Endothelial cell of umbilical vein (primary cell): ENCODE measurements at regions not wholly inside any gene's neighbourhood (a gene's known extent, or its start where the extent isn't known, plus 50 kb on each side); places are given as distances from the start of the nearest gene placed in this dataset.
"Not testable (repeated sequence)": the region's sequence is repeated elsewhere in the genome, so short reads cannot be mapped to it uniquely, and the experiment has no call there.

Source experiments
- BruUV-seq: library from RNA; stranded (reverse); fragments of 400-500 nt; replicated peaks from 2 replicates; lab custom pipeline; 2021; lab: Mats Ljungman, UMichigan
- CTCF ChIA-PET: fragments of 300-600, 350-600 bp; sonication (Branson Sonifier 250); formaldehyde crosslinking; loops from one replicate; lab custom pipeline; 2021; ENCODE audit warnings: antibody characterized with exemption, inconsistent platforms; lab: Charles Lee
- POLR2A ChIA-PET: fragments of 300-600, 350-600 bp; sonication (Branson Sonifier 250); formaldehyde crosslinking; loops from one replicate; lab custom pipeline; 2021; ENCODE audit warnings: antibody characterized with exemption, inconsistent platforms; lab: Charles Lee
- DNase-seq: peaks from one replicate; pipeline ENCODE4 v3.0.0-alpha.2; 2011; ENCODE audit warnings: low read depth, low spot score
- FAIRE-seq: peaks from 2 replicates; lab custom pipeline; 2011; peaks lifted over from hg19 to GRCh38; lab: Jason Lieb, UNC
- H2AFZ ChIP-seq: 2 replicates; pipeline ENCODE4 v1.6.0; 2012; ENCODE audit warnings: low read depth, low read length, control low read depth, inconsistent platforms
- H3K27ac ChIP-seq: 2 replicates; pipeline ENCODE4 v1.5.1; 2011; ENCODE audit warnings: low read depth, mild to moderate bottlenecking, control low read depth, low read length, moderate library complexity; ENCODE audit not compliant: insufficient read depth
- H3K27me3 ChIP-seq, 2 experiments: 2 replicates each; pipeline versions ENCODE4 v1.6.0 to v1.6.1; 2011; ENCODE audit warnings: low read length in 2 of 2, mixed read lengths in 1 of 2; ENCODE audit not compliant: control insufficient read depth in 2 of 2, insufficient read depth in 2 of 2
- H3K36me3 ChIP-seq, 2 experiments: 2 replicates in 1 of 2; 3 replicates in 1 of 2; pipeline ENCODE4 v1.5.1; 2011; ENCODE audit warnings: low read length in 2 of 2, mild to moderate bottlenecking in 1 of 2, moderate library complexity in 1 of 2; ENCODE audit not compliant: control insufficient read depth in 2 of 2, insufficient read depth in 2 of 2; ENCODE audit errors: extremely low read depth in 1 of 2
- H3K4me1 ChIP-seq: 3 replicates; pipeline ENCODE4 v1.5.1; 2011; ENCODE audit warnings: mild to moderate bottlenecking, low read length; ENCODE audit not compliant: control insufficient read depth, insufficient read depth; ENCODE audit errors: extremely low read depth
- H3K4me2 ChIP-seq: 2 replicates; pipeline ENCODE4 v1.6.1; 2011; ENCODE audit warnings: low read length, control low read depth, mixed read lengths; ENCODE audit not compliant: insufficient read depth
- H3K4me3 ChIP-seq, 3 experiments: fragments of 200-600 bp in 1 of 3; sonication (generic), shearing (Covaris generic) in 1 of 3; replicated peaks in 1 of 3; 2 replicates each; pipeline ENCODE4 v1.5.1; 2011 to 2016; ENCODE audit warnings: control low read depth in 3 of 3, low read length in 3 of 3, mild to moderate bottlenecking in 2 of 3, inconsistent platforms in 1 of 3, low read depth in 1 of 3, moderate library complexity in 1 of 3; ENCODE audit not compliant: insufficient read depth in 1 of 3
- H3K79me2 ChIP-seq: 2 replicates; pipeline ENCODE4 v1.6.0; 2012; ENCODE audit warnings: low read length, inconsistent platforms; ENCODE audit not compliant: control insufficient read depth, insufficient read depth
- H3K9ac ChIP-seq: replicated peaks from 2 replicates; pipeline ENCODE3; 2011; ENCODE audit warnings: low read length, control low read depth; ENCODE audit not compliant: insufficient read depth; ENCODE audit errors: extremely low read depth
- H3K9me1 ChIP-seq: replicated peaks from 3 replicates; pipeline ENCODE4 v1.6.0; 2011; ENCODE audit warnings: mild to moderate bottlenecking, low read length; ENCODE audit not compliant: control insufficient read depth, insufficient read depth; ENCODE audit errors: extremely low read depth
- H3K9me3 ChIP-seq: replicated peaks from 2 replicates; pipeline ENCODE4 v1.5.1; 2012; ENCODE audit warnings: low read length, inconsistent platforms; ENCODE audit not compliant: control insufficient read depth, insufficient read depth
- H4K20me1 ChIP-seq: replicated peaks from 2 replicates; pipeline ENCODE3; 2011; ENCODE audit warnings: mild to moderate bottlenecking, low read length; ENCODE audit not compliant: control insufficient read depth, insufficient read depth; ENCODE audit errors: extremely low read depth
- dilution Hi-C: fragments of 300-500 bp; cut with MboI; formaldehyde crosslinking; loops from one replicate; pipeline ENCODE4 v1.15.0; 2019; ENCODE audit warnings: low sequenced_read_pairs; ENCODE audit not compliant: extremely low pct_ligation_motif_present
- intact Hi-C: fragments of 100-400 bp; cut with micrococcal nuclease; formaldehyde crosslinking; loops from one replicate; pipeline ENCODE4 v1.10.0; 2022

- dilution Hi-C loops, intact Hi-C loops, FAIRE-seq, H4K20me1 ChIP-seq, H3K79me2 ChIP-seq, CTCF ChIA-PET, BruUV-seq, H3K9ac ChIP-seq, H3K27me3 ChIP-seq, H3K27ac ChIP-seq, H3K9me1 ChIP-seq, H3K9me3 ChIP-seq, POLR2A ChIA-PET, H3K4me1 ChIP-seq, H3K4me3 ChIP-seq, H3K36me3 ChIP-seq, H2AFZ ChIP-seq, DNase-seq, H3K4me2 ChIP-seq: not testable (repeated sequence)
Measured at GRCh38 chr10:47683826-47684475, 79.4 kb downstream of the SYT15B start.

- H3K27ac ChIP-seq, FAIRE-seq, CTCF ChIA-PET, DNase-seq, H2AFZ ChIP-seq, BruUV-seq, intact Hi-C loops, POLR2A ChIA-PET, H3K9me1 ChIP-seq, H3K9ac ChIP-seq, H4K20me1 ChIP-seq, H3K27me3 ChIP-seq, H3K4me2 ChIP-seq, H3K4me3 ChIP-seq, H3K9me3 ChIP-seq, H3K79me2 ChIP-seq, dilution Hi-C loops, H3K36me3 ChIP-seq, H3K4me1 ChIP-seq: not testable (repeated sequence)
Measured at GRCh38 chr10:47681638-47681990, 81.8 kb downstream of the SYT15B start.

GRCh38 chr10:47680848-47681637 is 82.3 kb downstream of the SYT15B start:
- dilution Hi-C loops, CTCF ChIA-PET: not testable (repeated sequence)

GRCh38 chr10:47676102-47676501 is 87.3 kb downstream of the SYT15B start:
- H2AFZ ChIP-seq, FAIRE-seq, DNase-seq, H3K27ac ChIP-seq, H3K27me3 ChIP-seq, POLR2A ChIA-PET, BruUV-seq, H3K36me3 ChIP-seq, H3K9me3 ChIP-seq, H3K4me3 ChIP-seq, H3K9me1 ChIP-seq, intact Hi-C loops, CTCF ChIA-PET, H3K79me2 ChIP-seq, H3K9ac ChIP-seq, H3K4me2 ChIP-seq, H4K20me1 ChIP-seq, H3K4me1 ChIP-seq, dilution Hi-C loops: not testable (repeated sequence)

More at GRCh38 chr10:47680848-47681637, 82.3 kb downstream of the SYT15B start:
- H2AFZ ChIP-seq, H4K20me1 ChIP-seq, H3K9me3 ChIP-seq, H3K4me3 ChIP-seq, H3K27me3 ChIP-seq, H3K4me1 ChIP-seq, BruUV-seq, H3K79me2 ChIP-seq, H3K4me2 ChIP-seq, DNase-seq, H3K9ac ChIP-seq, H3K27ac ChIP-seq, POLR2A ChIA-PET, H3K36me3 ChIP-seq, H3K9me1 ChIP-seq, FAIRE-seq, intact Hi-C loops: not testable (repeated sequence)
